ENCODE measurements at regions not wholly inside any gene's neighbourhood (a gene's known extent, or its start where the extent isn't known, plus 50 kb on each side); places are given as distances from the start of the nearest gene placed in this dataset.

GRCh38 chr6:72457738-72458137 lies 164.1 kb upstream of the KCNQ5 start:
- no peaks in the 10 kb centered on the region for H3K36me3 ChIP-seq (ENCODE audit: control insufficient read depth in 2 of 2, extremely low read depth in 1 of 2, insufficient read depth in 1 of 2, low read length in 1 of 2)
- H3K9me3 ChIP-seq: no peaks in the 10 kb centered on the region
- Mint-ChIP-seq H3K9me3 (no peaks in the 10 kb centered on the region), H3K36me3 (no peaks in the 10 kb centered on the region), H3K4me3 (no peak overlapping the region), H3K27me3 (peaks cover 2 to 9% of the 10 kb centered on the region in 2 donors), H3K27ac (no peak overlapping the region), H3K4me1 (no peaks in the 10 kb centered on the region)
- H3K27ac ChIP-seq (ENCODE audit: low read length): no peak overlapping the region
- DNase-seq (no peak), ATAC-seq (replicated peaks in 1 of 4) (no peak)
- H3K4me3 ChIP-seq (ENCODE audit: control insufficient read depth in 1 of 2, extremely low read depth in 1 of 2, low read length in 1 of 2): no peak overlapping the region
- H3K4me1 ChIP-seq (ENCODE audit: control insufficient read depth in 1 of 2, extremely low read depth in 1 of 2, insufficient read depth in 2 of 2, low read length in 2 of 2): no peaks in the 10 kb centered on the region
- ChIA-PET CTCF (no interaction called here), POLR2A (no interaction called here)
- no peaks in the 10 kb centered on the region for H3K27me3 ChIP-seq (replicated peaks in 1 of 2; ENCODE audit: control insufficient read depth in 2 of 2, extremely low read depth in 1 of 2, insufficient read depth in 2 of 2, low read length in 1 of 2)

GRCh38 chr6:72458521-72458920 lies 163.3 kb upstream of the KCNQ5 start:
- no peaks in the 10 kb centered on the region for H3K36me3 ChIP-seq (ENCODE audit: control insufficient read depth in 2 of 2, extremely low read depth in 1 of 2, insufficient read depth in 1 of 2, low read length in 1 of 2)
- Mint-ChIP-seq H3K27me3 (peaks cover 6 to 12% of the 10 kb centered on the region in 2 donors), H3K4me3 (no peak overlapping the region), H3K36me3 (no peaks in the 10 kb centered on the region), H3K27ac (no peak overlapping the region), H3K4me1 (no peaks in the 10 kb centered on the region), H3K9me3 (no peaks in the 10 kb centered on the region)
- H3K27ac ChIP-seq (ENCODE audit: low read length): no peak overlapping the region
- ATAC-seq (replicated peaks in 1 of 4) (no peak), DNase-seq (no peak)
- CTCF ChIA-PET: no interaction called here
- no peaks in the 10 kb centered on the region for H3K4me1 ChIP-seq (ENCODE audit: control insufficient read depth in 1 of 2, extremely low read depth in 1 of 2, insufficient read depth in 2 of 2, low read length in 2 of 2)
- no peaks in the 10 kb centered on the region for H3K9me3 ChIP-seq
- H3K27me3 ChIP-seq (replicated peaks in 1 of 2; ENCODE audit: control insufficient read depth in 2 of 2, extremely low read depth in 1 of 2, insufficient read depth in 2 of 2, low read length in 1 of 2): peaks cover 0 to 3% of the 10 kb centered on the region in 2 experiments
- POLR2A ChIA-PET: no interaction called here
- no CpG with 5 or more reads among the region's 2 CpGs for WGBS (ENCODE audit: insufficient coverage)
- no peak overlapping the region for H3K4me3 ChIP-seq (ENCODE audit: control insufficient read depth in 1 of 2, extremely low read depth in 1 of 2, low read length in 1 of 2)

- ATAC-seq (replicated peaks in 1 of 4): no peak
- peaks cover 10 to 25% of the 10 kb centered on the region in 2 donors for H3K27me3 Mint-ChIP-seq
Observed at GRCh38 chr6:72461144-72461543, 160.7 kb upstream of the KCNQ5 start.

GRCh38 chr6:72464246-72464645 lies 157.6 kb upstream of the KCNQ5 start:
- no peak overlapping the region for H3K27ac Mint-ChIP-seq
- H3K9me3 Mint-ChIP-seq: no peaks in the 10 kb centered on the region
- H3K27me3 Mint-ChIP-seq: peaks cover 8 to 37% of the 10 kb centered on the region in 2 donors
- H3K4me1 ChIP-seq (ENCODE audit: control insufficient read depth in 1 of 2, extremely low read depth in 1 of 2, insufficient read depth in 2 of 2, low read length in 2 of 2): no peaks in the 10 kb centered on the region
- no peaks in the 10 kb centered on the region for H3K4me1 Mint-ChIP-seq
- CTCF ChIA-PET: no interaction called here
- no peak for ATAC-seq (replicated peaks in 1 of 4)
- H3K9me3 ChIP-seq: no peaks in the 10 kb centered on the region
- no peaks in the 10 kb centered on the region for H3K36me3 Mint-ChIP-seq
- DNase-seq: no peak
- no peak overlapping the region for H3K4me3 Mint-ChIP-seq
- no CpG with 5 or more reads among the region's 2 CpGs for WGBS (ENCODE audit: insufficient coverage)
- POLR2A ChIA-PET: no interaction called here
- H3K27ac ChIP-seq (ENCODE audit: low read length): no peak overlapping the region
- H3K27me3 ChIP-seq (replicated peaks in 1 of 2; ENCODE audit: control insufficient read depth in 2 of 2, extremely low read depth in 1 of 2, insufficient read depth in 2 of 2, low read length in 1 of 2): peaks cover 2 to 3% of the 10 kb centered on the region in 2 experiments
- H3K36me3 ChIP-seq (ENCODE audit: control insufficient read depth in 2 of 2, extremely low read depth in 1 of 2, insufficient read depth in 1 of 2, low read length in 1 of 2): no peaks in the 10 kb centered on the region
- no peak overlapping the region for H3K4me3 ChIP-seq (ENCODE audit: control insufficient read depth in 1 of 2, extremely low read depth in 1 of 2, low read length in 1 of 2)

More at GRCh38 chr6:72461144-72461543, 160.7 kb upstream of the KCNQ5 start:
- Mint-ChIP-seq H3K4me1 (no peaks in the 10 kb centered on the region), H3K4me3 (no peak overlapping the region), H3K27ac (no peak overlapping the region), H3K9me3 (no peaks in the 10 kb centered on the region), H3K36me3 (no peaks in the 10 kb centered on the region)
- Histone ChIP-seq H3K27ac (ENCODE audit: low read length) (no peak overlapping the region), H3K9me3 (no peaks in the 10 kb centered on the region), H3K27me3 (replicated peaks in 1 of 2; ENCODE audit: control insufficient read depth in 2 of 2, extremely low read depth in 1 of 2, insufficient read depth in 2 of 2, low read length in 1 of 2) (peaks cover 2 to 3% of the 10 kb centered on the region in 2 experiments), H3K4me1 (ENCODE audit: control insufficient read depth in 1 of 2, extremely low read depth in 1 of 2, insufficient read depth in 2 of 2, low read length in 2 of 2) (no peaks in the 10 kb centered on the region), H3K36me3 (ENCODE audit: control insufficient read depth in 2 of 2, extremely low read depth in 1 of 2, insufficient read depth in 1 of 2, low read length in 1 of 2) (no peaks in the 10 kb centered on the region), H3K4me3 (ENCODE audit: control insufficient read depth in 1 of 2, extremely low read depth in 1 of 2, low read length in 1 of 2) (no peak overlapping the region)
- WGBS (ENCODE audit: insufficient coverage): 40% methylated on average over 1 of the region's 1 CpG
- no peak for DNase-seq
- CTCF ChIA-PET: no interaction called here
- POLR2A ChIA-PET: no interaction called here

- Mint-ChIP-seq H3K9me3 (no peaks in the 10 kb centered on the region), H3K27ac (no peak overlapping the region), H3K27me3 (peaks cover 8 to 37% of the 10 kb centered on the region in 2 donors), H3K4me3 (no peak overlapping the region), H3K36me3 (no peaks in the 10 kb centered on the region), H3K4me1 (no peaks in the 10 kb centered on the region)
- 62% methylated on average over 3 of the region's 4 CpGs for WGBS (ENCODE audit: insufficient coverage)
- no peaks in the 10 kb centered on the region for H3K9me3 ChIP-seq
- H3K36me3 ChIP-seq (ENCODE audit: control insufficient read depth in 2 of 2, extremely low read depth in 1 of 2, insufficient read depth in 1 of 2, low read length in 1 of 2): no peaks in the 10 kb centered on the region
- no peaks in the 10 kb centered on the region for H3K4me1 ChIP-seq (ENCODE audit: control insufficient read depth in 1 of 2, extremely low read depth in 1 of 2, insufficient read depth in 2 of 2, low read length in 2 of 2)
- DNase-seq: no peak
- ChIA-PET CTCF (interaction anchor here in 1 of 2 donors (0.7 kb wide), 1 partner anchor 631 kb away, joined by 3 read pairs; no protein-coding TSS in a partner anchor), POLR2A (interaction anchor here in 1 of 2 donors (0.5 kb wide), 1 partner anchor 1107 kb away, joined by 4 read pairs; no protein-coding TSS in a partner anchor)
- H3K27me3 ChIP-seq (replicated peaks in 1 of 2; ENCODE audit: control insufficient read depth in 2 of 2, extremely low read depth in 1 of 2, insufficient read depth in 2 of 2, low read length in 1 of 2): peaks cover 2 to 3% of the 10 kb centered on the region in 2 experiments
- no peak overlapping the region for H3K27ac ChIP-seq (ENCODE audit: low read length)
- H3K4me3 ChIP-seq (ENCODE audit: control insufficient read depth in 1 of 2, extremely low read depth in 1 of 2, low read length in 1 of 2): no peak overlapping the region
- no peak for ATAC-seq (replicated peaks in 1 of 4)
Observed at GRCh38 chr6:72464791-72465691, 156.8 kb upstream of the KCNQ5 start.

- CTCF ChIA-PET: no interaction called here
- POLR2A ChIA-PET: no interaction called here
Observed at GRCh38 chr6:72466471-72466870, 155.4 kb upstream of the KCNQ5 start.

More at GRCh38 chr6:72466471-72466870, 155.4 kb upstream of the KCNQ5 start:
- Histone ChIP-seq H3K27me3 (replicated peaks in 1 of 2; ENCODE audit: control insufficient read depth in 2 of 2, extremely low read depth in 1 of 2, insufficient read depth in 2 of 2, low read length in 1 of 2) (peaks cover 2 to 3% of the 10 kb centered on the region in 2 experiments), H3K9me3 (no peaks in the 10 kb centered on the region), H3K4me1 (ENCODE audit: control insufficient read depth in 1 of 2, extremely low read depth in 1 of 2, insufficient read depth in 2 of 2, low read length in 2 of 2) (no peaks in the 10 kb centered on the region), H3K4me3 (ENCODE audit: control insufficient read depth in 1 of 2, extremely low read depth in 1 of 2, low read length in 1 of 2) (no peak overlapping the region), H3K36me3 (ENCODE audit: control insufficient read depth in 2 of 2, extremely low read depth in 1 of 2, insufficient read depth in 1 of 2, low read length in 1 of 2) (no peaks in the 10 kb centered on the region), H3K27ac (ENCODE audit: low read length) (no peak overlapping the region)
- H3K27ac Mint-ChIP-seq: no peak overlapping the region
- no peak overlapping the region for H3K4me3 Mint-ChIP-seq
- ATAC-seq (replicated peaks in 1 of 4) (no peak), DNase-seq (no peak)
- H3K27me3 Mint-ChIP-seq: peaks cover 8 to 39% of the 10 kb centered on the region in 2 donors
- no peaks in the 10 kb centered on the region for H3K4me1 Mint-ChIP-seq
- no peaks in the 10 kb centered on the region for H3K9me3 Mint-ChIP-seq
- no peaks in the 10 kb centered on the region for H3K36me3 Mint-ChIP-seq
